K562 (cell line): ENCODE measurements at regions not wholly inside any gene's neighbourhood (a gene's known extent, or its start where the extent isn't known, plus 50 kb on each side); places are given as distances from the start of the nearest gene placed in this dataset.

ENCODE experiments used
- ATAC-seq: fragments of 200-7000 bp; cut with Tn5 transposase; 3 replicates; pipeline ENCODE4 v1.9.1; 2020; ENCODE audit warnings: moderate library complexity
- BruUV-seq: library from RNA; stranded (reverse); fragments of 400-500 nt; replicated peaks from 2 replicates; lab custom pipeline; 2021; lab: Mats Ljungman, UMichigan
- CTCF ChIA-PET: fragments of 300-600 bp; formaldehyde crosslinking; extraction: SDS; loops from one replicate; lab custom pipeline; 2021; ENCODE audit warnings: low intra/inter-chr PET ratio; lab: Yijun Ruan, JAX
- POLR2A ChIA-PET: fragments of 300-600, 350-650 bp; sonication (Branson Sonifier 250); formaldehyde crosslinking; extraction: SDS; loops from one replicate; lab custom pipeline; 2021; ENCODE audit warnings: antibody characterized with exemption, inconsistent platforms; lab: Yijun Ruan, JAX
- DNase-seq, 4 experiments: peaks; one replicate each; pipeline versions ENCODE4 v3.0.0 to v3.0.0-alpha.2; 2011 to 2018; ENCODE audit warnings: low spot score in 3 of 4, mixed read lengths in 3 of 4; ENCODE audit errors: extremely low read depth in 1 of 4
- FAIRE-seq: peaks from 2 replicates; lab custom pipeline; 2011; peaks lifted over from hg19 to GRCh38; lab: Jason Lieb, UNC
- H2AFZ ChIP-seq: 2 replicates; pipeline ENCODE4 v1.6.0; 2011; ENCODE audit warnings: low read depth, low read length, control low read depth, inconsistent platforms
- H3K27ac ChIP-seq: fragments of 200-600 bp; 3 replicates; pipeline ENCODE4 v1.8.0; 2011; ENCODE audit warnings: low read depth, mild to moderate bottlenecking, control low read depth, inconsistent platforms, low read length, moderate library complexity, mixed read lengths; ENCODE audit errors: extremely low read depth
- H3K27me3 ChIP-seq, 2 experiments: fragments of 300-600 bp in 1 of 2; 2 replicates in 1 of 2; 3 replicates in 1 of 2; pipeline versions ENCODE4 v1.6.0 to v1.8.0; 2011; ENCODE audit warnings: inconsistent platforms in 2 of 2, low read length in 2 of 2, mild to moderate bottlenecking in 1 of 2, mixed read lengths in 1 of 2, moderate library complexity in 1 of 2; ENCODE audit not compliant: control insufficient read depth in 2 of 2, insufficient read depth in 2 of 2
- H3K36me3 ChIP-seq: fragments of 300-600 bp; 3 replicates; pipeline ENCODE4 v1.8.0; 2011; ENCODE audit warnings: mild to moderate bottlenecking, low read length, inconsistent platforms; ENCODE audit not compliant: control insufficient read depth, insufficient read depth
- H3K4me1 ChIP-seq, 2 experiments: fragments of 200-600 bp in 1 of 2; replicated peaks in 1 of 2; 2 replicates in 1 of 2; 3 replicates in 1 of 2; pipeline versions ENCODE4 v1.5.1 to v1.8.0; 2011; ENCODE audit warnings: inconsistent platforms in 2 of 2, low read length in 2 of 2, mild to moderate bottlenecking in 1 of 2, mixed read lengths in 1 of 2, moderate library complexity in 1 of 2; ENCODE audit not compliant: control insufficient read depth in 2 of 2, insufficient read depth in 2 of 2
- H3K4me2 ChIP-seq: 2 replicates; pipeline ENCODE4 v1.6.1; 2011; ENCODE audit warnings: low read length, control low read depth, inconsistent platforms, mixed read lengths; ENCODE audit not compliant: insufficient read depth
- H3K4me3 ChIP-seq: fragments of 200-600 bp; sonication (generic), shearing (Covaris generic); 2 replicates; pipeline ENCODE4 v1.5.1; 2016; ENCODE audit warnings: control low read depth, inconsistent platforms
- H3K79me2 ChIP-seq: fragments of 200-600 bp; 3 replicates; pipeline ENCODE4 v1.8.0; 2011; ENCODE audit warnings: low read length, inconsistent platforms; ENCODE audit not compliant: control insufficient read depth, insufficient read depth
- H3K9ac ChIP-seq, 2 experiments: 2 replicates each; pipeline versions ENCODE4 v1.6.0 to v1.6.1; 2011; ENCODE audit warnings: low read depth in 2 of 2, low read length in 2 of 2, control low read depth in 1 of 2, inconsistent platforms in 1 of 2, mild to moderate bottlenecking in 1 of 2, mixed read lengths in 1 of 2; ENCODE audit not compliant: insufficient read depth in 1 of 2
- H3K9me1 ChIP-seq: one replicate; pipeline ENCODE4 v1.6.0; 2011; ENCODE audit warnings: inconsistent platforms, mild to moderate bottlenecking, low read length, moderate library complexity; ENCODE audit not compliant: control insufficient read depth, insufficient read depth
- H3K9me3 ChIP-seq: replicated peaks from 2 replicates; pipeline ENCODE4 v1.5.1; 2011; ENCODE audit warnings: low read depth, low read length, inconsistent platforms; ENCODE audit not compliant: control insufficient read depth, insufficient read depth
- H4K20me1 ChIP-seq: replicated peaks from 2 replicates; pipeline ENCODE4 v1.6.1; 2011; ENCODE audit warnings: low read length, inconsistent platforms, mixed read lengths; ENCODE audit not compliant: control insufficient read depth, insufficient read depth
- ARID1B ChIP-seq: fragments of 450-650 bp; IDR thresholded peaks from 2 replicates; pipeline ENCODE4 v1.6.1; 2016; ENCODE audit warnings: antibody characterized with exemption, mild to moderate bottlenecking, inconsistent platforms
- CEBPG ChIP-seq, 3 experiments: fragments of 200-800 bp in 1 of 3; sonication (Bioruptor generic) in 1 of 3; sonication (generic) in 1 of 3; formaldehyde crosslinking in 1 of 3; IDR thresholded peaks in 2 of 3; conservative IDR thresholded peaks in 1 of 3; 2 replicates each; pipeline versions ENCODE4 v1.6.1 to v1.8.0; 2016 to 2022; ENCODE audit warnings: missing compliant biosample characterization in 2 of 3, missing genetic modification characterization in 2 of 3, mild to moderate bottlenecking in 1 of 3, missing genetic modification reagents in 1 of 3
- ELF4 ChIP-seq: fragments of 450-650 bp; formaldehyde crosslinking; IDR thresholded peaks from 2 replicates; pipeline ENCODE4 v1.4.0; 2022; ENCODE audit warnings: missing genetic modification characterization
- FOSL1 ChIP-seq: fragments of 200-800 bp; sonication (Bioruptor generic); conservative IDR thresholded peaks from 2 replicates; pipeline ENCODE4 v1.6.1; 2016; ENCODE audit warnings: missing genetic modification characterization, missing compliant biosample characterization
- HMG20B ChIP-seq: fragments of 250-450 bp; sonication (Bioruptor Pico); IDR thresholded peaks from 2 replicates; pipeline ENCODE4 v1.5.0; 2021; ENCODE audit warnings: mild to moderate bottlenecking
- KLF16 ChIP-seq: IDR thresholded peaks from 2 replicates; pipeline ENCODE4 v1.6.1; 2016; ENCODE audit warnings: antibody characterized with exemption
- MCM3 ChIP-seq: fragments of 450-650 bp; IDR thresholded peaks from 2 replicates; pipeline ENCODE4 v1.6.1; 2016
- NELFE ChIP-seq: IDR thresholded peaks from 2 replicates; pipeline ENCODE4 v1.6.1; 2011; ENCODE audit warnings: mild to moderate bottlenecking; ENCODE audit not compliant: insufficient read depth, insufficient read length
- RUNX1 ChIP-seq: sonication (generic); IDR thresholded peaks from 2 replicates; pipeline ENCODE4 v1.6.1; 2016; ENCODE audit warnings: antibody characterized with exemption, low read depth
- SMAD2 ChIP-seq: fragments of 150-350 bp; IDR thresholded peaks from 2 replicates; pipeline ENCODE4 v1.6.1; 2014; ENCODE audit warnings: low read depth, mild to moderate bottlenecking, low read length
- TCF3 ChIP-seq: sonication (generic); formaldehyde crosslinking; IDR thresholded peaks from 2 replicates; pipeline ENCODE4 v1.4.0; 2020; ENCODE audit warnings: mild to moderate bottlenecking, missing genetic modification reagents
- TGIF2 ChIP-seq: sonication (generic); formaldehyde crosslinking; IDR thresholded peaks from 2 replicates; pipeline ENCODE4 v1.8.1; 2022; ENCODE audit warnings: mild to moderate bottlenecking, missing genetic modification reagents, moderate library complexity
- ZNF12 ChIP-seq: sonication (generic); formaldehyde crosslinking; IDR thresholded peaks from 2 replicates; pipeline ENCODE4 v1.4.0; 2020; ENCODE audit warnings: mild to moderate bottlenecking, missing genetic modification reagents
- ZNF212 ChIP-seq: fragments of 450-650 bp; formaldehyde crosslinking; IDR thresholded peaks from 2 replicates; pipeline ENCODE4 v1.4.0; 2020; ENCODE audit warnings: mild to moderate bottlenecking
- ZNF408 ChIP-seq: fragments of 250-450 bp; sonication (Bioruptor Pico); IDR thresholded peaks from 2 replicates; pipeline ENCODE4 v1.4.0; 2020; ENCODE audit warnings: low read depth, mild to moderate bottlenecking, moderate library complexity
- ZNF780A ChIP-seq: fragments of 250-450 bp; sonication (Bioruptor Pico); IDR thresholded peaks from 2 replicates; pipeline ENCODE4 v1.5.0; 2021; ENCODE audit warnings: mild to moderate bottlenecking
- WGBS: fragments of 100-300 bp; shearing (Covaris generic); methylation state at CpG from one replicate; pipeline ENCODE4 v1.1.6; 2016; ENCODE audit warnings: low coverage, mixed read lengths; ENCODE audit not compliant: insufficient coverage; ENCODE audit errors: missing lambda C conversion rate; 5-methylcytosine and 5-hydroxymethylcytosine counted together
- in situ Hi-C: fragments of 300-500 bp; cut with MboI; formaldehyde crosslinking; loops from 4 replicates; pipeline ENCODE4 v1.15.0; 2018; ENCODE audit warnings: inconsistent platforms, mixed read lengths
- intact Hi-C: fragments of 100-400 bp; cut with micrococcal nuclease; formaldehyde crosslinking; loops from 2 replicates; pipeline ENCODE4 v1.14.2; 2022
- TF ChIP-seq, protein P1 (sequence below): fragments of 250-450 bp; sonication (Bioruptor Pico); IDR thresholded peaks from 2 replicates; pipeline ENCODE4 v1.5.0; 2021
- TF ChIP-seq, protein P2 (sequence below): fragments of 250-450 bp; sonication (Bioruptor Pico); IDR thresholded peaks from 2 replicates; pipeline ENCODE4 v1.8.0; 2022; ENCODE audit warnings: moderate library complexity, mild to moderate bottlenecking, inconsistent platforms
- TF ChIP-seq, protein P3 (sequence below): fragments of 250-450 bp; sonication (Bioruptor Pico); IDR thresholded peaks from 2 replicates; pipeline ENCODE4 v1.4.0; 2020; ENCODE audit warnings: mild to moderate bottlenecking, moderate library complexity, borderline replicate concordance
- TF ChIP-seq, protein P4 (sequence below): fragments of 450-650 bp; IDR thresholded peaks from 2 replicates; pipeline ENCODE4 v1.6.1; 2016; ENCODE audit warnings: borderline replicate concordance

DNA sequence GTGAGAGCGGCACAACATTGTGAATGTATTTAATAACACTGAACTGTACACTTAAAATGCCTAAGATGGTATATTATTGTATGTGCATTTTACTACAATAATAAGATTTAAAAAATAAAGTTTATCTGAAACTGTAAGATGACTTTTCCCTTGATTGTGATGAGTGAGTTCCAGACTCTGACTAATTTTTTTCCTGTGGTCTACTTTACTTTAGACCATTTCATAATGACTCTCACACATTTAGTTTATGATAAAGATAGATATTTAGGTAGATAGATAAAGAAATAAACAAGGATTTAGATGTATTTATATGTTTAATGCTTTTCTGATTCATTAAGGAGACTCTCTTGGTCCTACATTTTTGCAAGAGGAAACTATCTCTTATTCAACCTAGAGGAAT lies 835.9 kb upstream of the SORCS1 start:
- no peak for ATAC-seq
- TF ChIP-seq ELF4 (no peak), ZNF408 (CRISPR knock-in tag) (no peak), ZNF212 (CRISPR knock-in tag) (no peak), ZNF12 (CRISPR knock-in tag) (no peak), TGIF2 (no peak), NELFE (no peak), CEBPG (CRISPR knock-in tag; IDR thresholded peaks at IDR 0.05) (no peak), CEBPG (tag; conservative IDR thresholded peaks at IDR 0.05 in 1 of 2, IDR thresholded peaks at IDR 0.05 in 1 of 2) (no peak), KLF16 (no peak), TCF3 (no peak), RUNX1 (no peak), HMG20B (CRISPR knock-in tag) (no peak), SMAD2 (no peak), ZNF780A (CRISPR knock-in tag) (no peak), ARID1B (no peak), FOSL1 (tag) (no peak), MCM3 (no peak)
- TF ChIP-seq, protein P1, sequence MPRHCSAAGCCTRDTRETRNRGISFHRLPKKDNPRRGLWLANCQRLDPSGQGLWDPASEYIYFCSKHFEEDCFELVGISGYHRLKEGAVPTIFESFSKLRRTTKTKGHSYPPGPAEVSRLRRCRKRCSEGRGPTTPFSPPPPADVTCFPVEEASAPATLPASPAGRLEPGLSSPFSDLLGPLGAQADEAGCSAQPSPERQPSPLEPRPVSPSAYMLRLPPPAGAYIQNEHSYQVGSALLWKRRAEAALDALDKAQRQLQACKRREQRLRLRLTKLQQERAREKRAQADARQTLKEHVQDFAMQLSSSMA (CRISPR knock-in tag), result no peak
- TF ChIP-seq, protein P2, sequence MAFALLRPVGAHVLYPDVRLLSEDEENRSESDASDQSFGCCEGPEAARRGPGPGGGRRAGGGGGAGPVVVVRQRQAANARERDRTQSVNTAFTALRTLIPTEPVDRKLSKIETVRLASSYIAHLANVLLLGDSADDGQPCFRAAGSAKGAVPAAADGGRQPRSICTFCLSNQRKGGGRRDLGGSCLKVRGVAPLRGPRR (CRISPR knock-in tag), result no peak
- TF ChIP-seq, protein P3, sequence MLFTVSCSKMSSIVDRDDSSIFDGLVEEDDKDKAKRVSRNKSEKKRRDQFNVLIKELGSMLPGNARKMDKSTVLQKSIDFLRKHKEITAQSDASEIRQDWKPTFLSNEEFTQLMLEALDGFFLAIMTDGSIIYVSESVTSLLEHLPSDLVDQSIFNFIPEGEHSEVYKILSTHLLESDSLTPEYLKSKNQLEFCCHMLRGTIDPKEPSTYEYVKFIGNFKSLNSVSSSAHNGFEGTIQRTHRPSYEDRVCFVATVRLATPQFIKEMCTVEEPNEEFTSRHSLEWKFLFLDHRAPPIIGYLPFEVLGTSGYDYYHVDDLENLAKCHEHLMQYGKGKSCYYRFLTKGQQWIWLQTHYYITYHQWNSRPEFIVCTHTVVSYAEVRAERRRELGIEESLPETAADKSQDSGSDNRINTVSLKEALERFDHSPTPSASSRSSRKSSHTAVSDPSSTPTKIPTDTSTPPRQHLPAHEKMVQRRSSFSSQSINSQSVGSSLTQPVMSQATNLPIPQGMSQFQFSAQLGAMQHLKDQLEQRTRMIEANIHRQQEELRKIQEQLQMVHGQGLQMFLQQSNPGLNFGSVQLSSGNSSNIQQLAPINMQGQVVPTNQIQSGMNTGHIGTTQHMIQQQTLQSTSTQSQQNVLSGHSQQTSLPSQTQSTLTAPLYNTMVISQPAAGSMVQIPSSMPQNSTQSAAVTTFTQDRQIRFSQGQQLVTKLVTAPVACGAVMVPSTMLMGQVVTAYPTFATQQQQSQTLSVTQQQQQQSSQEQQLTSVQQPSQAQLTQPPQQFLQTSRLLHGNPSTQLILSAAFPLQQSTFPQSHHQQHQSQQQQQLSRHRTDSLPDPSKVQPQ (CRISPR knock-in tag), result no peak
- TF ChIP-seq, protein P4, sequence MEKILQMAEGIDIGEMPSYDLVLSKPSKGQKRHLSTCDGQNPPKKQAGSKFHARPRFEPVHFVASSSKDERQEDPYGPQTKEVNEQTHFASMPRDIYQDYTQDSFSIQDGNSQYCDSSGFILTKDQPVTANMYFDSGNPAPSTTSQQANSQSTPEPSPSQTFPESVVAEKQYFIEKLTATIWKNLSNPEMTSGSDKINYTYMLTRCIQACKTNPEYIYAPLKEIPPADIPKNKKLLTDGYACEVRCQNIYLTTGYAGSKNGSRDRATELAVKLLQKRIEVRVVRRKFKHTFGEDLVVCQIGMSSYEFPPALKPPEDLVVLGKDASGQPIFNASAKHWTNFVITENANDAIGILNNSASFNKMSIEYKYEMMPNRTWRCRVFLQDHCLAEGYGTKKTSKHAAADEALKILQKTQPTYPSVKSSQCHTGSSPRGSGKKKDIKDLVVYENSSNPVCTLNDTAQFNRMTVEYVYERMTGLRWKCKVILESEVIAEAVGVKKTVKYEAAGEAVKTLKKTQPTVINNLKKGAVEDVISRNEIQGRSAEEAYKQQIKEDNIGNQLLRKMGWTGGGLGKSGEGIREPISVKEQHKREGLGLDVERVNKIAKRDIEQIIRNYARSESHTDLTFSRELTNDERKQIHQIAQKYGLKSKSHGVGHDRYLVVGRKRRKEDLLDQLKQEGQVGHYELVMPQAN, result no peak
- DNase-seq, result no peak
- CTCF ChIA-PET, result no interaction called here
- no peak for FAIRE-seq
- in situ Hi-C loops, result no loop called here
- intact Hi-C loops, result no loop called here
- no TSS peak for BruUV-seq
- Histone ChIP-seq H3K4me1 (no peaks in the 10 kb centered on the region), H3K36me3 (no peaks in the 10 kb centered on the region), H3K4me3 (no peak overlapping the region), H4K20me1 (no peaks in the 10 kb centered on the region), H3K9me3 (no peaks in the 10 kb centered on the region), H3K9me1 (no peaks in the 10 kb centered on the region), H2AFZ (no peak overlapping the region), H3K27me3 (no peaks in the 10 kb centered on the region), H3K27ac (no peak overlapping the region), H3K79me2 (no peaks in the 10 kb centered on the region), H3K4me2 (no peak overlapping the region), H3K9ac (no peak overlapping the region)
- POLR2A ChIA-PET, result no interaction called here
- WGBS, result 0% methylated on average over 1 of the region's 1 CpG
